IPS DF 6.9 (cell line): ENCODE measurements at regions not wholly inside any gene's neighbourhood (a gene's known extent, or its start where the extent isn't known, plus 50 kb on each side); places are given as distances from the start of the nearest gene placed in this dataset.

Experiments
- DNase-seq: peaks from one replicate; pipeline ENCODE4 v3.0.0-alpha.2; 2013; ENCODE audit warnings: low read depth, low spot score
- H3K27ac ChIP-seq: one replicate; pipeline ENCODE4 v1.5.1; 2013; ENCODE audit warnings: low read length, control low read depth
- H3K27me3 ChIP-seq: 2 replicates; pipeline ENCODE4 v1.6.1; 2013; ENCODE audit warnings: mild to moderate bottlenecking, low read length; ENCODE audit not compliant: control insufficient read depth, insufficient read depth
- H3K36me3 ChIP-seq: 2 replicates; pipeline ENCODE4 v1.6.1; 2013; ENCODE audit warnings: low read length; ENCODE audit not compliant: control insufficient read depth, insufficient read depth
- H3K4me1 ChIP-seq: 2 replicates; pipeline ENCODE4 v1.6.1; 2013; ENCODE audit warnings: low read length; ENCODE audit not compliant: control insufficient read depth, insufficient read depth
- H3K4me3 ChIP-seq: 2 replicates; pipeline ENCODE4 v1.5.1; 2013; ENCODE audit warnings: mild to moderate bottlenecking, low read length
- H3K9me3 ChIP-seq: 2 replicates; pipeline ENCODE4 v1.6.1; 2013; ENCODE audit warnings: low read length, inconsistent platforms; ENCODE audit not compliant: control insufficient read depth, insufficient read depth
- WGBS: extraction: QIAGEN DNeasy Blood & Tissue Kit; methylation state at CpG from one replicate; pipeline ENCODE4 v1.1.7; 2013; ENCODE audit warnings: mixed read lengths, missing lambda C conversion rate; ENCODE audit not compliant: insufficient read length, insufficient coverage; 5-methylcytosine and 5-hydroxymethylcytosine counted together

GRCh38 chr22:47550524-47551430 lies 788.3 kb downstream of the TBC1D22A start:
- H3K4me3 ChIP-seq: no peak overlapping the region
- H3K27ac ChIP-seq: no peak overlapping the region
- no peaks in the 10 kb centered on the region; the same call in 1 of the 2 replicates for H3K27me3 ChIP-seq
- H3K9me3 ChIP-seq: peaks cover 35% of the 10 kb centered on the region
- no peaks in the 10 kb centered on the region for H3K4me1 ChIP-seq
- DNase-seq: no peak
- no CpG with 5 or more reads among the region's 23 CpGs for WGBS
- no peaks in the 10 kb centered on the region for H3K36me3 ChIP-seq

DNA sequence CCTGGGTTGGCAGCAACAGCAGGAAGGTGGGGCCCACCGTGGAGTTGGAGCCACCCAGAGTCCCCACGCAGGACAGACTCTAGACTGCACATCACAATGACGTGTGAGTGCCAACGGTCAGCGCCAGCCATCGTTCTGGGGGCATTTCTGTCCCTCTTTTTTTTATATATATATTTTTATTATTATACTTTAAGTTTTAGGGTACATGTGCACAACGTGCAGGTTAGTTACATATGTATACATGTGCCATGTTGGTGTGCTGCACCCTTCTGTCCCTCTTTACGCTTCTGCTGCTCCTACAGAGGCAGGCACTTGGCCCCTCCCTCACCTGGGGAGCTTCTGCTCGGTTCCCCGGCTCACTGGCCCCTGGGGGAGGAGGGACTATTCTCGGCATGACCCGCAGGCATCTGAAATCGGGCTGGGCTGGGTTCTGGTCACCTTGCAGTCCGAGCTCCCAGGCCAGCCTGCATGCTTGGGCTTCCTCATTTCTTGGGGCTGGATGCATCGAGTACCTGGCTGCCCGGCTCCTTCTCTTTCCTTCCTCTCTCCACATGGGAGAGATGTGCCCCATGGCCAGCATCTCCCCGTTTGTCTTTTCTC lies 787.4 kb downstream of the TBC1D22A start:
- WGBS: no CpG with 5 or more reads among the region's 17 CpGs
- Histone ChIP-seq H3K27me3 (no peaks in the 10 kb centered on the region; the same call in 1 of the 2 replicates), H3K4me1 (no peaks in the 10 kb centered on the region), H3K27ac (no peak overlapping the region), H3K36me3 (no peaks in the 10 kb centered on the region), H3K4me3 (no peak overlapping the region), H3K9me3 (peaks cover 36% of the 10 kb centered on the region)
- DNase-seq: no peak

DNA sequence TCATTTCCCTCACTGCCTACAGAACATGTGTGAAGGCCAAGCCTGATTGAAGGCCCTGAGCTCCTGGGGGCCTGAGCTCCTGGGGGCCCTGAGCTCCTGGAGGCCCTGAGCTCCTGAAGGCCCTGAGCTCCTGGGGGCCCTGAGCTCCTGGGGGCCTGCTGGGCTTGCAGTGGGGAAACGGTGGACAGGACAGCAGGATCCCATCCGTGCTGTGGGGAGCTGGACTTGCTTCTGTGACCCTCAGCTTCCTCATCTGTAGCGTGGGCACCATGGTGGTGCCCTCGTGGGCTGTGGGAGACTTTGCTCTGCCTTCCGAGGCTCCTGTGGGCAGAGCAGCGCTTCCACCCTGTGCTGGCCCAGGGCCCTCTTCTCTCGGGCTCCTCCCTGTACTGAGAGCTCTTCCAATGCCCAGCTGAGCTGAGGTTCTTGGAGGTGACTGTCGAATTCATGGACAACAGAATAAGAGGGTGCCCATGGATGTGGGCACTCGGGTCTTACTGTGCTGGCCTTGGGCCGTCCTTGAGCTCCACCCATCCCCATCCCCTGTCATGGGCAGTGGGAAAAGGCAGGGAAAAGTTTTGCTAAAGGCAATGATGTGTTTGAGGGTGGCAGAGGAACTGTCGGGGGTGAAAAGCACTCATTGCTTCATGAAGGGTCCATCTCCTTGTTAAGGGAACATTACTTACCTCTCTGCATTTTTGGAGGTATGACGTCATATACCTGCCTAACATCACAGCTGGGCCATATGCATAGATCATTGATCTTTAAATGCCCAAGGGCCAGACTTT lies 786.7 kb downstream of the TBC1D22A start:
- Histone ChIP-seq H3K4me3 (no peak overlapping the region), H3K4me1 (no peaks in the 10 kb centered on the region), H3K27me3 (no peaks in the 10 kb centered on the region; the same call in 1 of the 2 replicates), H3K9me3 (peaks cover 39% of the 10 kb centered on the region), H3K36me3 (no peaks in the 10 kb centered on the region), H3K27ac (no peak overlapping the region)
- no CpG with 5 or more reads among the region's 12 CpGs for WGBS
- no peak for DNase-seq

- no peak for DNase-seq
- peaks cover 38% of the 10 kb centered on the region for H3K9me3 ChIP-seq
- no CpG with 5 or more reads among the region's 20 CpGs for WGBS
These were observed 785.6 kb downstream of the TBC1D22A start for GRCh38 chr22:47547881-47548650.

DNA sequence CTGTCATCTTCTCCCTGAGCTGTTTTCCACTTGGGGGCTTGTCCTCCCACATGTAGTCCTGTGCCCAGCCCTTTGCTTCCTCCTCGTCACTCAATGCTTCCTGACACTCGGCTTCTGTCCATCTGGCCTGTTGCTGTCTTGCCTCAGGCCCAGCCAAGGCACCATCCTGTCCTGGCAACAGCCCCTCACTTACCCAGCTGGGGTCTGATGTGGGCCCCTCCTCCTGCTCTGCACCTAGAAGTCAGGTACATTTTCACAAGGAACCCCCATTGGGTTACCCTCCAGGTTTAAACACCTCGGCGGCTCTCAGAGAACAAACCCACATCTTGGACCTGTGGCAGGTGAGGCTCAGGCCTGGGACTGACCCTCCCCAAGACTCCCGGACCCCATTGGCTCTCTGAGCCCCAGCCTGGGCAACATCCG lies 784.8 kb downstream of the TBC1D22A start:
- Histone ChIP-seq H3K4me3 (no peak overlapping the region), H3K9me3 (peaks cover 35% of the 10 kb centered on the region), H3K27me3 (no peaks in the 10 kb centered on the region; the same call in 1 of the 2 replicates), H3K4me1 (no peaks in the 10 kb centered on the region), H3K27ac (no peak overlapping the region), H3K36me3 (no peaks in the 10 kb centered on the region)
- no peak for DNase-seq
- WGBS: no CpG with 5 or more reads among the region's 6 CpGs

More at GRCh38 chr22:47547881-47548650, 785.6 kb downstream of the TBC1D22A start:
- no peak overlapping the region for H3K4me3 ChIP-seq
- no peaks in the 10 kb centered on the region; the same call in 1 of the 2 replicates for H3K27me3 ChIP-seq
- no peak overlapping the region for H3K27ac ChIP-seq
- no peaks in the 10 kb centered on the region for H3K36me3 ChIP-seq
- H3K4me1 ChIP-seq: no peaks in the 10 kb centered on the region

DNA sequence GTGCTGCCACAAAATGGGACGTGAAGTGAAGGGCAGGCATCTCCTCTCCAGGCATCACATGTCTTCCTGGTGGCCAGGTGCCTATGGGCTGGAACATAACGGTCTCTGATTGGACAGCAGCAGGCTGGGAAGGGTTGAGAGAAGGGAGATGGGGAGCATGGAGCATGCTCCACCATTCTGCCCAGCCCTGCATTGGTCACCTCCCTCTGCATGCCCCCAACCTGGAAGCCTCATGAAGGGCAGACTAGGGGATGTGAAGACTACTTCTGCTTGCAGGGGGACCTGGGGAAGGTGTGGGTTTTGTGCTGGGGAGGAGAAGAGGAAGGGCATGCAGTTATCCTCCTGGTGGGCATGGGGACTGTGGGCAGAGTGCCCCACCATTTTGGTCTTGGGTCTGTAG lies 782.2 kb downstream of the TBC1D22A start:
- Histone ChIP-seq H3K9me3 (peaks cover 28% of the 10 kb centered on the region), H3K4me1 (no peaks in the 10 kb centered on the region), H3K36me3 (no peaks in the 10 kb centered on the region), H3K27me3 (no peaks in the 10 kb centered on the region; the same call in 1 of the 2 replicates), H3K4me3 (no peak overlapping the region), H3K27ac (no peak overlapping the region)
- DNase-seq: no peak
- WGBS: no CpG with 5 or more reads among the region's 2 CpGs

- Histone ChIP-seq H3K36me3 (no peaks in the 10 kb centered on the region), H3K9me3 (peaks cover 28% of the 10 kb centered on the region), H3K4me3 (no peak overlapping the region), H3K27me3 (no peaks in the 10 kb centered on the region; the same call in 1 of the 2 replicates), H3K4me1 (no peaks in the 10 kb centered on the region), H3K27ac (no peak overlapping the region)
- no peak for DNase-seq
- no CpG with 5 or more reads among the region's 9 CpGs for WGBS
These were observed 781.0 kb downstream of the TBC1D22A start for GRCh38 chr22:47543447-47543846.

- H3K4me1 ChIP-seq: no peaks in the 10 kb centered on the region
- DNase-seq: no peak
- peaks cover 26% of the 10 kb centered on the region for H3K9me3 ChIP-seq
- no peak overlapping the region for H3K27ac ChIP-seq
- H3K4me3 ChIP-seq: no peak overlapping the region
- H3K27me3 ChIP-seq: no peaks in the 10 kb centered on the region
- H3K36me3 ChIP-seq: no peaks in the 10 kb centered on the region
- WGBS: no CpG with 5 or more reads among the region's 4 CpGs
These were observed 777.6 kb downstream of the TBC1D22A start for GRCh38 chr22:47540011-47540410.

GRCh38 chr22:47539374-47539773 lies 776.9 kb downstream of the TBC1D22A start:
- H3K9me3 ChIP-seq: peaks cover 29% of the 10 kb centered on the region
- no peak for DNase-seq
- H3K27ac ChIP-seq: no peak overlapping the region
- no peaks in the 10 kb centered on the region for H3K36me3 ChIP-seq
- H3K4me3 ChIP-seq: no peak overlapping the region
- no peaks in the 10 kb centered on the region for H3K27me3 ChIP-seq
- H3K4me1 ChIP-seq: no peaks in the 10 kb centered on the region
- no CpG with 5 or more reads among the region's 12 CpGs for WGBS
